ENCODE measurements at regions not wholly inside any gene's neighbourhood (a gene's known extent, or its start where the extent isn't known, plus 50 kb on each side); places are given as distances from the start of the nearest gene placed in this dataset.

GRCh38 chr14:96727491-96727890 is 69.7 kb upstream of the VRK1 start:
- Mint-ChIP-seq H3K27me3 (ENCODE audit: low read depth) (peaks cover 23% of the 10 kb centered on the region), H3K9me3 (ENCODE audit: low read depth) (peaks cover 11% of the 10 kb centered on the region), H3K4me3 (ENCODE audit: unreplicated experiment) (no peak overlapping the region), H3K27ac (ENCODE audit: unreplicated experiment) (no peak overlapping the region), H3K36me3 (ENCODE audit: low read depth) (no peaks in the 10 kb centered on the region), H3K4me1 (ENCODE audit: low read depth) (no peaks in the 10 kb centered on the region)
- TF ChIP-seq CTCF (IDR thresholded peaks at IDR 0.05) = no peak
- DNase-seq (ENCODE audit: low spot score) = no peak

- TF ChIP-seq CTCF (IDR thresholded peaks at IDR 0.05) = no peak
- Mint-ChIP-seq H3K4me1 (ENCODE audit: low read depth) (no peaks in the 10 kb centered on the region), H3K4me3 (ENCODE audit: unreplicated experiment) (no peak overlapping the region), H3K27me3 (ENCODE audit: low read depth) (peaks cover 25% of the 10 kb centered on the region), H3K9me3 (ENCODE audit: low read depth) (peaks cover 11% of the 10 kb centered on the region), H3K27ac (ENCODE audit: unreplicated experiment) (no peak overlapping the region), H3K36me3 (ENCODE audit: low read depth) (no peaks in the 10 kb centered on the region)
- no peak for DNase-seq (ENCODE audit: low spot score)
Observed at GRCh38 chr14:96727980-96728717, 69.0 kb upstream of the VRK1 start.

- no peak for DNase-seq (ENCODE audit: low spot score)
- Mint-ChIP-seq H3K27me3 (ENCODE audit: low read depth) (peaks cover 32% of the 10 kb centered on the region), H3K4me3 (ENCODE audit: unreplicated experiment) (no peak overlapping the region), H3K4me1 (ENCODE audit: low read depth) (no peaks in the 10 kb centered on the region), H3K9me3 (ENCODE audit: low read depth) (peaks cover 5% of the 10 kb centered on the region), H3K27ac (ENCODE audit: unreplicated experiment) (no peak overlapping the region), H3K36me3 (ENCODE audit: low read depth) (no peaks in the 10 kb centered on the region)
- TF ChIP-seq CTCF (IDR thresholded peaks at IDR 0.05) = no peak
Observed at GRCh38 chr14:96729889-96730288, 67.3 kb upstream of the VRK1 start.

- H3K4me1 Mint-ChIP-seq (ENCODE audit: low read depth) = no peaks in the 10 kb centered on the region
- H3K27ac Mint-ChIP-seq (ENCODE audit: unreplicated experiment) = no peak overlapping the region
- H3K9me3 Mint-ChIP-seq (ENCODE audit: low read depth) = peaks cover 3% of the 10 kb centered on the region
- H3K36me3 Mint-ChIP-seq (ENCODE audit: low read depth) = no peaks in the 10 kb centered on the region
- DNase-seq (ENCODE audit: low spot score) = no peak
- no peak overlapping the region for H3K4me3 Mint-ChIP-seq (ENCODE audit: unreplicated experiment)
- TF ChIP-seq CTCF (IDR thresholded peaks at IDR 0.05) = no peak
- H3K27me3 Mint-ChIP-seq (ENCODE audit: low read depth) = peaks cover 32% of the 10 kb centered on the region
Observed at GRCh38 chr14:96730386-96730785, 66.8 kb upstream of the VRK1 start.

DNA sequence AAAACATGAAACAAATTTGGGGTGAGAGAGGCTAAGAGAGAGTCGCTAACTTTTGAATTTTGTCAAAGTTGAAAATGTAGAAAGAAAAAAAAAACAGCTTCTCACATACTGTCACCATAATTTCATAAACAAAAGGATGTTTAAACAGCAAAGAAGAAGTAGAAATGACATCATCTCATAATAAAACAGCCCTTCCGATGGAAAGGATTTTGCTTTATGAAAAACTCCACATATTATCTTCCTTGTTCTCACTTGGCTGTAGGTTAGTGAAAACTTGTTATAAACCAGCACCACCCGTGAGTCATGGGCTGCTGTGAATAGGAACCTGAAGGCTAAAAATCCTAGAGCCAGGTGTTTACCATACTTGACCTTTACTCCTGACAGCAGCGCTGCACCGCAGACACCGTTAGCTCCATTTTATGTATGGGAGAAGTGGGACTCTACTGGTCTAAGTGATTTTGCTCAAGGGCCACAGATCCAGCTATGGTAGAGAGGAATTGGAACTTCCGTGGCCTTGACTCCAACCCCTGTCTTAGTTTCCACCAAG is 63.0 kb upstream of the VRK1 start:
- H3K4me1 Mint-ChIP-seq (ENCODE audit: low read depth) = no peaks in the 10 kb centered on the region
- no peak overlapping the region for H3K27ac Mint-ChIP-seq (ENCODE audit: unreplicated experiment)

More for the DNA sequence above, 63.0 kb upstream of the VRK1 start:
- TF ChIP-seq CTCF (IDR thresholded peaks at IDR 0.05) = no peak
- H3K27me3 Mint-ChIP-seq (ENCODE audit: low read depth) = peaks cover 40% of the 10 kb centered on the region
- no peak overlapping the region for H3K4me3 Mint-ChIP-seq (ENCODE audit: unreplicated experiment)
- no peaks in the 10 kb centered on the region for H3K9me3 Mint-ChIP-seq (ENCODE audit: low read depth)
- DNase-seq (ENCODE audit: low spot score) = no peak
- H3K36me3 Mint-ChIP-seq (ENCODE audit: low read depth) = no peaks in the 10 kb centered on the region

Data from chondrocyte (in vitro differentiated cells).